Transverse colon (tissue), 3 donors: ENCODE measurements at regions not wholly inside any gene's neighbourhood (a gene's known extent, or its start where the extent isn't known, plus 50 kb on each side); places are given as distances from the start of the nearest gene placed in this dataset.

Source experiments
- EP300 ChIP-seq: sonication (generic); formaldehyde crosslinking; IDR thresholded peaks from one replicate; pipeline ENCODE4 v1.6.1; 2017; ENCODE audit warnings: antibody characterized with exemption, low read depth
- POLR2A ChIP-seq: fragments of 450-650 bp; IDR thresholded peaks from one replicate; pipeline ENCODE4 v1.6.1; 2016; ENCODE audit warnings: antibody characterized with exemption, mild to moderate bottlenecking, moderate library complexity
- TF ChIP-seq, protein P1 (sequence below), 5 experiments: fragments of 200-600 bp in 3 of 5; fragments of 450-650 bp in 2 of 5; sonication (generic) in 3 of 5; IDR thresholded peaks; 1 replicate in 2 of 5; 2 replicates in 3 of 5; pipeline ENCODE4 v1.5.1; 2016 to 2017; ENCODE audit warnings: antibody characterized with exemption in 5 of 5, inconsistent platforms in 3 of 5, mild to moderate bottlenecking in 2 of 5, moderate library complexity in 1 of 5

DNA sequence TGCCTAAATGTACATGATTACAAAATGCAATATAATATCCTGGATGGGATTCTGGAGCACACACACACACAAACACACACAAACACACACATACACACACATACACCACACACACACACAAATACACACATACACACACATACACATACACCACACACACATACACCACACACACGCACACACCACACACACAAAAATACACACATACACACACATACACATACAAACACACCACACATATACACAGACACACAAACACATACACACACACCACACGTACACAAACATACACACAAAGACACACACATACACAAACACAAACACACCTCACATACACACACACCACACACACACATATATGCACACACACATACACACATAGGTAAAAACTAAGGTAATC is 134.6 kb upstream of the SYNDIG1 start:
- TF ChIP-seq, protein P1, sequence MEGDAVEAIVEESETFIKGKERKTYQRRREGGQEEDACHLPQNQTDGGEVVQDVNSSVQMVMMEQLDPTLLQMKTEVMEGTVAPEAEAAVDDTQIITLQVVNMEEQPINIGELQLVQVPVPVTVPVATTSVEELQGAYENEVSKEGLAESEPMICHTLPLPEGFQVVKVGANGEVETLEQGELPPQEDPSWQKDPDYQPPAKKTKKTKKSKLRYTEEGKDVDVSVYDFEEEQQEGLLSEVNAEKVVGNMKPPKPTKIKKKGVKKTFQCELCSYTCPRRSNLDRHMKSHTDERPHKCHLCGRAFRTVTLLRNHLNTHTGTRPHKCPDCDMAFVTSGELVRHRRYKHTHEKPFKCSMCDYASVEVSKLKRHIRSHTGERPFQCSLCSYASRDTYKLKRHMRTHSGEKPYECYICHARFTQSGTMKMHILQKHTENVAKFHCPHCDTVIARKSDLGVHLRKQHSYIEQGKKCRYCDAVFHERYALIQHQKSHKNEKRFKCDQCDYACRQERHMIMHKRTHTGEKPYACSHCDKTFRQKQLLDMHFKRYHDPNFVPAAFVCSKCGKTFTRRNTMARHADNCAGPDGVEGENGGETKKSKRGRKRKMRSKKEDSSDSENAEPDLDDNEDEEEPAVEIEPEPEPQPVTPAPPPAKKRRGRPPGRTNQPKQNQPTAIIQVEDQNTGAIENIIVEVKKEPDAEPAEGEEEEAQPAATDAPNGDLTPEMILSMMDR (IDR thresholded peaks at IDR 0.05), result no peak
- TF ChIP-seq POLR2A, result no peak
- TF ChIP-seq EP300, result no peak
